ENCODE measurements at regions not wholly inside any gene's neighbourhood (a gene's known extent, or its start where the extent isn't known, plus 50 kb on each side); places are given as distances from the start of the nearest gene placed in this dataset.

DNA sequence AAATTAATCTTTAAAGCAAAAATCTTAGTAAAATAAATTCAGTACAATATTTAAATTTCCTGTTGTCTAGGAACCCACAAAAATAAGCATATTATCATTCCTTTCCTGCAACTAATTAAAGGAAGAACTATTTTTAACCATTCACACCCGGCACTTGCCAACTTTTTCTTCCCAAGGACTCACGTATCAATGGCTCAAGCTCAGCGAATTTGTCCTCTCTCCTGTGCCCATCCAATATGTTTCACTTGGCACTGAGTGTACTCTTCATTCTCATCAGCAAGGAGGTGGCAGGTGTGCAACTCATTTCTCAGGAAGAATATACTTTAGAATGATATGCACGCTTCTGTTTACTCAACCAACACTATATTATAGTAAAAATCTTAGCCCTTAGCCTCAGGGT lies 419.4 kb downstream of the C6orf118 start:
- Histone ChIP-seq H3K36me3 (no peaks in the 10 kb centered on the region), H3K9me3 (replicated peaks) (no peaks in the 10 kb centered on the region)

DNA sequence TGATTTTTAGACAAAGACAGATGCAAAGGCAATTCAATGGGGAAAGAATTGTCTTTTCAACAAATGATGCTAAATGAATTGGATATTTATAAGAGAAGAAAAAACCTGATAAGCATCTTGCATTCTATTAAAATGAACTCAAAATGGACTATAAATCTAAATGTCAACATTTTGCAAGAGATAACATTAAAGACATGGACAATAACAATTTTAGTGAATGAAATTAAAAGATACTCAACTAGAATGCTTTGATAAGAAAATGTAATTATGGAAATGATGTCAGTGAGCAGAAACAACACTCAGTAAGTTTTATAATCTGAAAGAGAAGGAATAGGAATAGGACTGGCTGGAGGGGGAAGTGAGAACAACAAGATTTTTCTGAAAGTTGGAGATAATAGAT lies 421.7 kb downstream of the C6orf118 start:
- H3K27me3 ChIP-seq (ENCODE audit: low read depth), result no peaks in the 10 kb centered on the region
- intact Hi-C loops (cut with micrococcal nuclease), result no loop called here

More for the DNA sequence above, 419.4 kb downstream of the C6orf118 start:
- no peak for DNase-seq
- intact Hi-C loops (cut with micrococcal nuclease), result no loop called here
- Histone ChIP-seq H3K4me3 (no peak overlapping the region), H3K27me3 (ENCODE audit: low read depth) (no peaks in the 10 kb centered on the region), H3K27ac (replicated peaks) (no peak overlapping the region), H3K4me1 (peaks cover 4% of the 10 kb centered on the region)
- TF ChIP-seq CTCF (IDR thresholded peaks at IDR 0.05; ENCODE audit: borderline replicate concordance), result no peak

GRCh38 chr6:164882236-164882635 lies 427.2 kb downstream of the C6orf118 start:
- no peak overlapping the region for H3K4me3 ChIP-seq
- no peak for TF ChIP-seq CTCF (IDR thresholded peaks at IDR 0.05; ENCODE audit: borderline replicate concordance)

More for the DNA sequence above, 421.7 kb downstream of the C6orf118 start:
- Histone ChIP-seq H3K9me3 (replicated peaks) (no peaks in the 10 kb centered on the region), H3K36me3 (no peaks in the 10 kb centered on the region), H3K27ac (replicated peaks) (no peak overlapping the region), H3K4me3 (no peak overlapping the region), H3K4me1 (peaks cover 4% of the 10 kb centered on the region)
- DNase-seq, result no peak
- no peak for TF ChIP-seq CTCF (IDR thresholded peaks at IDR 0.05; ENCODE audit: borderline replicate concordance)

DNA sequence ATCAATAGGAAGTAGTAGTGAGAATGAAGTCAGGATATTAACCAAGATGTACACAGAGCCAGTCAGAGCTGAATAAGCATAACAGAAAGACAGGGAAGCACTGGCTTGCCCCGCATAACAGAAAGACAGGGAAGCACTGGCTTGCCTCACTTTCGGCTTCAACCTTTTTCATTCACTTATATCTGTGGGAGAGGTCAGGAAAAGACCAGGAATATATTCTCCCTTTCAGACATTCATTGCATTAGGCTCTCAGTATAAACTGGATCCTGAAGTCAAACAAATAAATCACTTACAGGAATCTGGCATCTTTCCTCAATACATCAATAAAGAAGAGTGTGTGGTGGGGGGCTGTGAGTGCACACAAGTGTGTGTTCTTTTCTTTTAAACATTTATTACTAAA lies 437.6 kb downstream of the C6orf118 start:
- H3K4me3 ChIP-seq, result no peak overlapping the region
- no peak for DNase-seq
- no peaks in the 10 kb centered on the region for H3K4me1 ChIP-seq
- no peaks in the 10 kb centered on the region for H3K36me3 ChIP-seq
- intact Hi-C loops (cut with micrococcal nuclease), result no loop called here
- no peak overlapping the region for H3K27ac ChIP-seq (replicated peaks)
- H3K9me3 ChIP-seq (replicated peaks), result peaks cover 17% of the 10 kb centered on the region
- no peak for TF ChIP-seq CTCF (IDR thresholded peaks at IDR 0.05; ENCODE audit: borderline replicate concordance)
- no peaks in the 10 kb centered on the region for H3K27me3 ChIP-seq (ENCODE audit: low read depth)

More at GRCh38 chr6:164882236-164882635, 427.2 kb downstream of the C6orf118 start:
- H3K9me3 ChIP-seq (replicated peaks), result no peaks in the 10 kb centered on the region
- H3K27ac ChIP-seq (replicated peaks), result no peak overlapping the region
- no peak for DNase-seq
- intact Hi-C loops (cut with micrococcal nuclease), result no loop called here
- H3K27me3 ChIP-seq (ENCODE audit: low read depth), result no peaks in the 10 kb centered on the region
- no peaks in the 10 kb centered on the region for H3K36me3 ChIP-seq
- H3K4me1 ChIP-seq, result no peaks in the 10 kb centered on the region

DNA sequence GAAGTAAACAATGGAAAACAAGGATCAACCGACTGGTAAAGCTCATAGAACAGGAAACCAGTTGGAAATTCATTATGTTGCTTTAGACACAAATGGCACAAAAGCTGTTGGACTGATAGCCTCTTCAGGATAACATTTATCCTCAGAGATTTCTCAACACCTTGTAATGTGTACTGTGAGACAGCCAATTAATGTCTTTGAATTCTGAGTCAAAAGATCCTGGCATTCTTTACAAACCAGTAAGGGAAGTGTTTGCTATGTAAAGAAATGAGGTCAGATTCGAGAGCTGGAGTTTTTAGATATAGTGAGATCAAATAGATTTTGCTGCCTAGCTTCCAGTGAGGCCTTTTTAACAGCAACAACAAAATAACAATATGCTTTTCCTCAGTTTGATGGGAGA lies 439.2 kb downstream of the C6orf118 start:
- Histone ChIP-seq H3K36me3 (no peaks in the 10 kb centered on the region), H3K4me1 (no peaks in the 10 kb centered on the region), H3K4me3 (no peak overlapping the region), H3K27ac (replicated peaks) (no peak overlapping the region), H3K27me3 (ENCODE audit: low read depth) (no peaks in the 10 kb centered on the region), H3K9me3 (replicated peaks) (peaks cover 31% of the 10 kb centered on the region)
- DNase-seq, result no peak
- TF ChIP-seq CTCF (IDR thresholded peaks at IDR 0.05; ENCODE audit: borderline replicate concordance), result no peak
- intact Hi-C loops (cut with micrococcal nuclease), result no loop called here

DNA sequence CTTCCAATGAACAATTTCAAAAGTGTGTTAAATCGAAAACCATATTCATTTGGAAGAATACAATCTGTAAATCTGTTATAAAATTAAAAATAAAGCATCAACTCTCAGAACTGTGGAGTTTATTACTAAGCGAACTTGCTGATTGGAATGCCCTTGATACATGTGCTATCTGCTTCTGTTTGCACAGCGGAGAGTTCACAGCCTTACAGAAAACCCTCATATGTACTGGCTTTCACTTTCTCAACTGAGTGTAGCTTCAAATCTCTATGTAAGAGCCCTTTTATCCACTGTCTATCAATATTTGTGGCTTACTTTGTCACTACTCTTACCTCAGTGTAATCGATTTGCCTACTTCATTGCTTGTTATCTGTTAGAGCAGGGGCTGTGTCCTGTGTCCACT lies 447.4 kb downstream of the C6orf118 start:
- TF ChIP-seq CTCF (IDR thresholded peaks at IDR 0.05; ENCODE audit: borderline replicate concordance), result no peak
- Histone ChIP-seq H3K27me3 (ENCODE audit: low read depth) (no peaks in the 10 kb centered on the region), H3K36me3 (no peaks in the 10 kb centered on the region), H3K4me1 (no peaks in the 10 kb centered on the region), H3K4me3 (no peak overlapping the region), H3K9me3 (replicated peaks) (peaks cover 21% of the 10 kb centered on the region), H3K27ac (replicated peaks) (no peak overlapping the region)
- intact Hi-C loops (cut with micrococcal nuclease), result no loop called here
- no peak for DNase-seq

All from left ventricle myocardium inferior (tissue), 1 donor.